C4-2B (cell line): ENCODE measurements at regions not wholly inside any gene's neighbourhood (a gene's known extent, or its start where the extent isn't known, plus 50 kb on each side); places are given as distances from the start of the nearest gene placed in this dataset.

Experiments used
- ZFX ChIP-seq: fragments of 450-650 bp; IDR thresholded peaks from 2 replicates; pipeline ENCODE4 v1.6.1; 2017
- TF ChIP-seq, protein P1 (sequence below): fragments of 450-650 bp; conservative IDR thresholded peaks from 2 replicates; pipeline ENCODE4 v1.5.1; 2017; ENCODE audit warnings: mild to moderate bottlenecking

DNA sequence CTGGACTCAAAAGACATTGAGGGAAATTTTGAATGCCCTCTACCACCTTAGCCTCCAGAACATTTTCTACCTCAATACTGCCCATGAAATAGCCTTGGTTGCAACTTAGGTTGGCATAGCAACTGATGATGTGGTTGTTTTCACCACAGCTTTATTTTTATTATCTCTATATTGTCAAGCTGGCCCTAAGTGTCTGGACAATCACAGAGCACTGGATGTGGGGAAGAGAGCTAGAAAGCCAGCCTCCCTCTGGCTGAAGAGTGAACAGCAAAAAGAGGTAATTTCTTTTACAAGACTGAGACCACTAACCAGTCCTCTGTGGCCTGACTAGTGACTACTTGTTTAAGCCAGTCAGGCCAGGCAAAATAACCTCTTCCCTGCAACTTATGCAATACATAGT, 159.6 kb downstream of the HS3ST2 start:
- TF ChIP-seq, protein P1, sequence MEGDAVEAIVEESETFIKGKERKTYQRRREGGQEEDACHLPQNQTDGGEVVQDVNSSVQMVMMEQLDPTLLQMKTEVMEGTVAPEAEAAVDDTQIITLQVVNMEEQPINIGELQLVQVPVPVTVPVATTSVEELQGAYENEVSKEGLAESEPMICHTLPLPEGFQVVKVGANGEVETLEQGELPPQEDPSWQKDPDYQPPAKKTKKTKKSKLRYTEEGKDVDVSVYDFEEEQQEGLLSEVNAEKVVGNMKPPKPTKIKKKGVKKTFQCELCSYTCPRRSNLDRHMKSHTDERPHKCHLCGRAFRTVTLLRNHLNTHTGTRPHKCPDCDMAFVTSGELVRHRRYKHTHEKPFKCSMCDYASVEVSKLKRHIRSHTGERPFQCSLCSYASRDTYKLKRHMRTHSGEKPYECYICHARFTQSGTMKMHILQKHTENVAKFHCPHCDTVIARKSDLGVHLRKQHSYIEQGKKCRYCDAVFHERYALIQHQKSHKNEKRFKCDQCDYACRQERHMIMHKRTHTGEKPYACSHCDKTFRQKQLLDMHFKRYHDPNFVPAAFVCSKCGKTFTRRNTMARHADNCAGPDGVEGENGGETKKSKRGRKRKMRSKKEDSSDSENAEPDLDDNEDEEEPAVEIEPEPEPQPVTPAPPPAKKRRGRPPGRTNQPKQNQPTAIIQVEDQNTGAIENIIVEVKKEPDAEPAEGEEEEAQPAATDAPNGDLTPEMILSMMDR, result no peak
- TF ChIP-seq ZFX, result no peak
